ENCODE measurements at regions not wholly inside any gene's neighbourhood (a gene's known extent, or its start where the extent isn't known, plus 50 kb on each side); places are given as distances from the start of the nearest gene placed in this dataset.
A peak's percentile ranks its signal among the peaks of the same experiment; 100 is the strongest.

GRCh38 chr1:239960366-239960765 lies 131.3 kb upstream of the FMN2 start:
- no peak for DNase-seq
- Histone ChIP-seq H3K9me3 (replicated peaks in 1 of 2; ENCODE audit: control insufficient read depth in 1 of 2, insufficient read depth in 1 of 2, low read length in 2 of 2) (no peaks in the 10 kb centered on the region), H4K20me1 (ENCODE audit: insufficient read depth, low read length) (no peaks in the 10 kb centered on the region), H2AFZ (ENCODE audit: insufficient read depth, low read depth, low read length, poor library complexity, severe bottlenecking) (no peak overlapping the region), H3K27ac (ENCODE audit: low read depth in 1 of 2, low read length in 2 of 2) (no peak overlapping the region), H3K4me3 (replicated peaks in 1 of 3; ENCODE audit: low read depth in 2 of 3, low read length in 3 of 3) (no peak overlapping the region), H3K36me3 (replicated peaks in 1 of 2; ENCODE audit: control insufficient read depth in 1 of 2, insufficient read depth in 2 of 2, low read length in 2 of 2) (no peaks in the 10 kb centered on the region), H3K4me2 (replicated peaks; ENCODE audit: extremely low read depth, low read length, poor library complexity, severe bottlenecking) (no peak overlapping the region), H3K79me2 (ENCODE audit: insufficient read depth, low read length) (no peaks in the 10 kb centered on the region), H3K4me1 (ENCODE audit: control insufficient read depth in 1 of 2, insufficient read depth in 2 of 2, low read length in 2 of 2) (no peaks in the 10 kb centered on the region), H3K27me3 (ENCODE audit: control insufficient read depth in 2 of 2, insufficient read depth in 2 of 2, low read length in 2 of 2) (no peaks in the 10 kb centered on the region), H3K9ac (ENCODE audit: insufficient read depth, low read length, poor library complexity, severe bottlenecking) (no peak overlapping the region)
- Mint-ChIP-seq H3K9me3 (peaks cover 0 to 2% (median 0%) of the 10 kb centered on the region in 7 donors), H3K27me3 (ENCODE audit: low read depth in 3 of 3) (peaks cover 10 to 17% (median 16%) of the 10 kb centered on the region in 3 donors), H3K27ac (peak overlapping the region in 1 of 7 donors; percentile 17), H3K4me1 (no peaks in the 10 kb centered on the region), H3K4me3 (no peak overlapping the region), H3K36me3 (no peaks in the 10 kb centered on the region)
- intact Hi-C loops (cut with micrococcal nuclease) = no loop called here
- TF ChIP-seq CTCF (IDR thresholded peaks at IDR 0.05) = no peak
- no CpG with 5 or more reads among the region's 2 CpGs for WGBS (ENCODE audit: insufficient coverage)

GRCh38 chr1:239963856-239964255 lies 127.8 kb upstream of the FMN2 start:
- TF ChIP-seq CTCF (IDR thresholded peaks at IDR 0.05) = no peak
- intact Hi-C loops (cut with micrococcal nuclease) = no loop called here
- WGBS (ENCODE audit: insufficient coverage) = 72% methylated on average over 5 of the region's 6 CpGs
- Histone ChIP-seq H3K27ac (ENCODE audit: low read depth in 1 of 2, low read length in 2 of 2) (no peak overlapping the region), H3K4me1 (ENCODE audit: control insufficient read depth in 1 of 2, insufficient read depth in 2 of 2, low read length in 2 of 2) (no peaks in the 10 kb centered on the region), H2AFZ (ENCODE audit: insufficient read depth, low read depth, low read length, poor library complexity, severe bottlenecking) (no peak overlapping the region), H3K36me3 (replicated peaks in 1 of 2; ENCODE audit: control insufficient read depth in 1 of 2, insufficient read depth in 2 of 2, low read length in 2 of 2) (no peaks in the 10 kb centered on the region), H3K79me2 (ENCODE audit: insufficient read depth, low read length) (no peaks in the 10 kb centered on the region), H4K20me1 (ENCODE audit: insufficient read depth, low read length) (no peaks in the 10 kb centered on the region), H3K4me2 (replicated peaks; ENCODE audit: extremely low read depth, low read length, poor library complexity, severe bottlenecking) (no peak overlapping the region), H3K9ac (ENCODE audit: insufficient read depth, low read length, poor library complexity, severe bottlenecking) (no peak overlapping the region), H3K27me3 (ENCODE audit: control insufficient read depth in 2 of 2, insufficient read depth in 2 of 2, low read length in 2 of 2) (no peaks in the 10 kb centered on the region), H3K9me3 (replicated peaks in 1 of 2; ENCODE audit: control insufficient read depth in 1 of 2, insufficient read depth in 1 of 2, low read length in 2 of 2) (no peaks in the 10 kb centered on the region), H3K4me3 (replicated peaks in 1 of 3; ENCODE audit: low read depth in 2 of 3, low read length in 3 of 3) (no peak overlapping the region)
- no peak overlapping the region for H3K4me3 Mint-ChIP-seq
- no peaks in the 10 kb centered on the region for H3K9me3 Mint-ChIP-seq
- no peaks in the 10 kb centered on the region for H3K36me3 Mint-ChIP-seq
- H3K27me3 Mint-ChIP-seq (ENCODE audit: low read depth in 3 of 3) = peaks cover 7 to 11% (median 11%) of the 10 kb centered on the region in 3 donors
- no peak for DNase-seq
- no peaks in the 10 kb centered on the region for H3K4me1 Mint-ChIP-seq
- H3K27ac Mint-ChIP-seq = no peak overlapping the region

All from CD14-positive monocyte (primary cell).